BE2C (cell line): ENCODE measurements at regions not wholly inside any gene's neighbourhood (a gene's known extent, or its start where the extent isn't known, plus 50 kb on each side); places are given as distances from the start of the nearest gene placed in this dataset.

Source experiments
- DNase-seq: peaks from one replicate; pipeline ENCODE4 v3.0.0-alpha.2; 2020
- H3K27me3 ChIP-seq: fragments of 250-450 bp; sonication (Bioruptor Pico); 2 replicates; pipeline ENCODE4 v1.5.1; 2020; ENCODE audit warnings: mild to moderate bottlenecking
- H3K36me3 ChIP-seq: fragments of 250-450 bp; sonication (Bioruptor Pico); 2 replicates; pipeline ENCODE4 v1.5.1; 2020; ENCODE audit warnings: mild to moderate bottlenecking
- H3K4me1 ChIP-seq: fragments of 250-450 bp; sonication (Bioruptor Pico); 2 replicates; pipeline ENCODE4 v1.5.1; 2020
- H3K4me3 ChIP-seq: 2 replicates; pipeline ENCODE4 v1.5.1; 2011; ENCODE audit warnings: low read depth, low read length
- H3K9me3 ChIP-seq: fragments of 250-450 bp; sonication (Bioruptor Pico); 2 replicates; pipeline ENCODE4 v1.5.1; 2020
- CTCF ChIP-seq: IDR thresholded peaks from 2 replicates; pipeline ENCODE4 v1.5.1; 2012; ENCODE audit warnings: mild to moderate bottlenecking, low read depth, low read length

DNA sequence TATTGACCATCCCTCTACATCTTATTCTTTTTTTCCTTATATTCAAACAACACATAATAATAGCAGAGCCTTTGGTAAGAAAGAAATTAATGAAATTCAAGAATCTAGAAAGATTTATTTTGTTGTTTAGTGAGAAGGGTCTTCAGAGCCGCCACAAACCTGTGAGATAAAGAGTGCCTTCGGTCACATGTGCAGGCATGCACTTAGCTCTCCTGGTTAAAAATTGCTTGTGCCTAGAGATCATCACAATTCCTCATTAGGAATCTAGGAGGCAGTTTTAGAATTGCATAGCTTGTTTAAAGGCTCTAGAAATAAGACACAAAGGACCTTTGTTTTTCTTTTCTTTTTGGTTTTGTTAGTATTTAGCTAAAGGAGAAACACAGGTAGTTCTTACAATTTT lies 1948.4 kb upstream of the IGFBP7 start:
- H3K9me3 ChIP-seq, result no peaks in the 10 kb centered on the region; the same call in 1 of the 2 replicates
- no peak overlapping the region for H3K4me3 ChIP-seq

DNA sequence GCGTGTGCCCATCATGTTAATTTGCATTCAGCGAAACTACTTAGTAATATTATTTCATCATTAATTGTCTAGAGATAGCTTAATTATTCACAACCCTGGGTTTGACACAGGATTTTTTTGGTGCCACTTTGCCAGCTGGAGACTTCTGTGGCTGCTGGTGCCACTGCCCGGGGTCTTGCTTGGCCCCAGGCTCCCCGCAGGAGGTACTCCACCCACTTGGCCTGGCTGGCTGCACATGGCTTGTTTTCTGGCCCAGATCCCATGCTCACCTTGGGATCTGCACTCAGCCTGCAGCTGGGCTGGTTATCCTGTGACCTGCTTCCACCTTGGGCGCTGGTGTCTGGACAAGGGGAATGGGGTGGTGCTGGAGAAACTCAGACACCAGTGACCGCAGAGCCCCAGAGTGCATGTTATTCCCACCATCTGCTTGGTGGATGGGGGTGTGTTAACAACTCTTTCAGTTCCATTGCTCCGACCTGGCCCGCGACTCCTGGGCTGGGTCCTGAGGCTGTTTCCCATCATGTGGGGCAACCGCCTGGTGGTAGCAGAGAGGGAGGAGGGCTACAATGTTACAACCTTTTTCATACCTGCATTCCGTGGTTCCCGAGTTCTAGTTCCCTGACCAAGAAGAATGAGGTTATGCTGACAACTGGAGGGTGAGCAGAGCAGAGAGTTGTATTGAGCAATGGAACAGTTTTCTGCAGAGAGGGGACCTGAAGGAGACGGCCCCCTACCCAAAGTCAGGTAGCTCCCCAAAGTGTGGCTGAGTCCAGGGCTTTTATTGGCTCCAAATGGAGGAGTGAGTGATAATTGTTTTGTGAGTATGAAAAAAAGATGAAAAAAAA lies 1950.0 kb upstream of the IGFBP7 start:
- no peaks in the 10 kb centered on the region; the same call in 1 of the 2 replicates for H3K9me3 ChIP-seq
- no peak for DNase-seq

More for the DNA sequence above, 1948.4 kb upstream of the IGFBP7 start:
- no peaks in the 10 kb centered on the region for H3K27me3 ChIP-seq
- no peaks in the 10 kb centered on the region for H3K4me1 ChIP-seq
- H3K36me3 ChIP-seq, result no peaks in the 10 kb centered on the region
- no peak for TF ChIP-seq CTCF
- DNase-seq, result no peak

DNA sequence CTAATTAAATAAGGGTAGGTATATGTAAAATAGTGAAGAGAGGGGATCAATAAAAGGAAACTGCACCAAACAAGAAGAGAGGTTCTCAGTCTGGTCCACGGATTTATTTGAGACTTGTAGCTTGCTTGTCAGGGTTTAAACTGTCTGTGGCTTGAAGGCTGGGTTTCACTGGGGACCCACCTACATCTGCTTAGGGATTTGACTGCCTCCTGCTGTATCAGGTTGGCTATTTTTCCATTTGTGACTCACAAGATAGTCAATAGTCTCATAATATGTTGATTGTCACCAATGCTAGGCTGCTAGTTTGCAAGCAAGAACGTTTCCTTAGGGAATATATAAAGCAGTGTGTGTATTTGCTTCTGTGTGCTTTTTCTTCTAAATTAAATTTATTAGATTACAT lies 1950.7 kb upstream of the IGFBP7 start:
- Histone ChIP-seq H3K4me3 (no peak overlapping the region), H3K27me3 (no peaks in the 10 kb centered on the region), H3K36me3 (no peaks in the 10 kb centered on the region), H3K9me3 (no peaks in the 10 kb centered on the region; the same call in 1 of the 2 replicates), H3K4me1 (no peaks in the 10 kb centered on the region)
- no peak for TF ChIP-seq CTCF
- DNase-seq, result no peak

More for the DNA sequence above, 1950.0 kb upstream of the IGFBP7 start:
- TF ChIP-seq CTCF, result no peak
- no peak overlapping the region for H3K4me3 ChIP-seq
- no peaks in the 10 kb centered on the region for H3K4me1 ChIP-seq
- H3K36me3 ChIP-seq, result no peaks in the 10 kb centered on the region
- H3K27me3 ChIP-seq, result no peaks in the 10 kb centered on the region

DNA sequence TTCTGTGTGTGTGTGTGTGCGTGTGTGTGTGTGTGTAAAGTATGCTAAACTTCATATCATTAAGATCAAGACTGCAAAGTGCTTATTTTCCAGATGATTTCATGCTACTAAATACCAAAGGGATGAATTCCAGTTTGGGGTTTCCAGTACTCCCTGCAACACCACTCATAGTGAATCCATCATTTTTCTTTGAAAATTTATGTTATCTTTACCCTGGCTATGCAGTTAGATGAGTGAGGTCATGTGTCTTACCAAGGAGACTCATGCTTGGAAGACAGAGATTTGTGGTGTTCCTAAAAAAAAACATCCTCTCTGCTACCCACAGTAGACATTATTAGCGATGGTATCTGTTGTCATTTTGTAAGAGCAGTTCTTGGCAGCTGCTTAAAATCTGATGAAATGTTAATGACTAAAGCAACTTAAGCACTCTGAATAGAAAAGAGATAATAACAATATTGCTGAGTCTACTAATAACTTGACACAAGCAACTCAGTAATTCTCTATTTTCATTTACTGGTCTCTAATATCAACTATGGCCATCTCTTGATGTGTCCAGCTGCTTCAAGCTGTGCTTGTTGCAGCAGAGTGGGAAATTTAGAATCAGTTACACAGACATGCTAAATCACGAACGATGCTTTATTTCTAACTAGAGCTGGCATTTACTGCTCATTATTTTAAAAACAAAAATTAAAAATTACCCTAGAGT lies 1953.0 kb upstream of the IGFBP7 start:
- no peak for DNase-seq
- H3K4me1 ChIP-seq, result no peaks in the 10 kb centered on the region
- H3K9me3 ChIP-seq, result no peaks in the 10 kb centered on the region; the same call in none of the 2 replicates
- H3K4me3 ChIP-seq, result no peak overlapping the region
- no peak for TF ChIP-seq CTCF
- no peaks in the 10 kb centered on the region for H3K36me3 ChIP-seq
- no peaks in the 10 kb centered on the region for H3K27me3 ChIP-seq

GRCh38 chr4:59068722-59069418 lies 1958.7 kb upstream of the IGFBP7 start:
- Histone ChIP-seq H3K4me3 (no peak overlapping the region), H3K27me3 (no peaks in the 10 kb centered on the region), H3K36me3 (no peaks in the 10 kb centered on the region), H3K4me1 (no peaks in the 10 kb centered on the region), H3K9me3 (no peaks in the 10 kb centered on the region; the same call in 1 of the 2 replicates)
- TF ChIP-seq CTCF, result no peak
- DNase-seq, result no peak
